ENCODE measurements at regions not wholly inside any gene's neighbourhood (a gene's known extent, or its start where the extent isn't known, plus 50 kb on each side); places are given as distances from the start of the nearest gene placed in this dataset.

GRCh38 chr1:213688655-213689054 lies 299.1 kb upstream of the PROX1 start:
- DNase-seq (ENCODE audit: low read depth, low spot score): no peak
- in situ Hi-C loops (cut with HindIII; ENCODE audit: low sequenced_read_pairs): no loop called here
- H3K4me3 ChIP-seq (ENCODE audit: low read depth, low read length): no peak overlapping the region
- TF ChIP-seq CTCF (IDR thresholded peaks at IDR 0.05; ENCODE audit: low read depth, low read length): no peak

GRCh38 chr1:213689260-213689659 lies 298.5 kb upstream of the PROX1 start:
- H3K4me3 ChIP-seq (ENCODE audit: low read depth, low read length): no peak overlapping the region
- no peak for TF ChIP-seq CTCF (IDR thresholded peaks at IDR 0.05; ENCODE audit: low read depth, low read length)
- in situ Hi-C loops (cut with HindIII; ENCODE audit: low sequenced_read_pairs): no loop called here
- no peak for DNase-seq (ENCODE audit: low read depth, low spot score)

- no peak for TF ChIP-seq CTCF (IDR thresholded peaks at IDR 0.05; ENCODE audit: low read depth, low read length)
- H3K4me3 ChIP-seq (ENCODE audit: low read depth, low read length): no peak overlapping the region
- no peak for DNase-seq (ENCODE audit: low read depth, low spot score)
- in situ Hi-C loops (cut with HindIII; ENCODE audit: low sequenced_read_pairs): no loop called here
These were observed 297.3 kb upstream of the PROX1 start for GRCh38 chr1:213690341-213690917.

- no peak overlapping the region for H3K4me3 ChIP-seq (ENCODE audit: low read depth, low read length)
- in situ Hi-C loops (cut with HindIII; ENCODE audit: low sequenced_read_pairs): no loop called here
- no peak for DNase-seq (ENCODE audit: low read depth, low spot score)
- TF ChIP-seq CTCF (IDR thresholded peaks at IDR 0.05; ENCODE audit: low read depth, low read length): no peak
These were observed 295.5 kb upstream of the PROX1 start for GRCh38 chr1:213692321-213692720.

GRCh38 chr1:213693864-213694263 lies 293.9 kb upstream of the PROX1 start:
- in situ Hi-C loops (cut with HindIII; ENCODE audit: low sequenced_read_pairs): no loop called here
- TF ChIP-seq CTCF (IDR thresholded peaks at IDR 0.05; ENCODE audit: low read depth, low read length): no peak

GRCh38 chr1:213697192-213697802 lies 290.5 kb upstream of the PROX1 start:
- in situ Hi-C loops (cut with HindIII; ENCODE audit: low sequenced_read_pairs): no loop called here
- no peak for TF ChIP-seq CTCF (IDR thresholded peaks at IDR 0.05; ENCODE audit: low read depth, low read length)
- H3K4me3 ChIP-seq (ENCODE audit: low read depth, low read length): no peak overlapping the region
- no peak for DNase-seq (ENCODE audit: low read depth, low spot score)

More at GRCh38 chr1:213693864-213694263, 293.9 kb upstream of the PROX1 start:
- DNase-seq (ENCODE audit: low read depth, low spot score): no peak
- no peak overlapping the region for H3K4me3 ChIP-seq (ENCODE audit: low read depth, low read length)
